ENCODE measurements at regions not wholly inside any gene's neighbourhood (a gene's known extent, or its start where the extent isn't known, plus 50 kb on each side); places are given as distances from the start of the nearest gene placed in this dataset.

DNA sequence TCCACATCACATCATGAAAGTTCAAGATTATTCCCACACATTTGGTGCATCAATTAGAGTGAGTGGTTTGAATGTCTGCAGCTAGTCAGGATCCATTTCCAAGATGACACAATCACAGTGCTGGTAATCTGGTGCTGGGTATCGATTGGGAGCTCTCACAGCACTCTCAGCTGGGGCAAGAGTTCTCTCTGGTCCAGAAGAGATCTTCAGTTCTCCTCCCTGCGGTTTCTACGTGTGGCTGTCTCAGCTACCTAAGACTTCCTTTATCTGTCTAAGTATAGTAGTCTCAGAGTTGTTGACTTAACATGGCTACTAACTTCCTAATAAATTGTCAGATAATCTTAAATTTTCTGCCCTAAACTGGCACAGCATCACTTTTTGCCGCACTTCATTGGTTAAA lies 358.0 kb upstream of the BRINP3 start:
- no peak for TF ChIP-seq EZH2 (IDR thresholded peaks at IDR 0.05; ENCODE audit: low read length, missing control alignments)
- TF ChIP-seq, protein P1, sequence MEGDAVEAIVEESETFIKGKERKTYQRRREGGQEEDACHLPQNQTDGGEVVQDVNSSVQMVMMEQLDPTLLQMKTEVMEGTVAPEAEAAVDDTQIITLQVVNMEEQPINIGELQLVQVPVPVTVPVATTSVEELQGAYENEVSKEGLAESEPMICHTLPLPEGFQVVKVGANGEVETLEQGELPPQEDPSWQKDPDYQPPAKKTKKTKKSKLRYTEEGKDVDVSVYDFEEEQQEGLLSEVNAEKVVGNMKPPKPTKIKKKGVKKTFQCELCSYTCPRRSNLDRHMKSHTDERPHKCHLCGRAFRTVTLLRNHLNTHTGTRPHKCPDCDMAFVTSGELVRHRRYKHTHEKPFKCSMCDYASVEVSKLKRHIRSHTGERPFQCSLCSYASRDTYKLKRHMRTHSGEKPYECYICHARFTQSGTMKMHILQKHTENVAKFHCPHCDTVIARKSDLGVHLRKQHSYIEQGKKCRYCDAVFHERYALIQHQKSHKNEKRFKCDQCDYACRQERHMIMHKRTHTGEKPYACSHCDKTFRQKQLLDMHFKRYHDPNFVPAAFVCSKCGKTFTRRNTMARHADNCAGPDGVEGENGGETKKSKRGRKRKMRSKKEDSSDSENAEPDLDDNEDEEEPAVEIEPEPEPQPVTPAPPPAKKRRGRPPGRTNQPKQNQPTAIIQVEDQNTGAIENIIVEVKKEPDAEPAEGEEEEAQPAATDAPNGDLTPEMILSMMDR (conservative IDR thresholded peaks at IDR 0.05 in 1 of 2, IDR thresholded peaks at IDR 0.05 in 1 of 2; ENCODE audit: low read depth in 1 of 2, low read length in 2 of 2): no peak

All from fibroblast of lung (primary cell).